H1 (cell line): ENCODE measurements at regions not wholly inside any gene's neighbourhood (a gene's known extent, or its start where the extent isn't known, plus 50 kb on each side); places are given as distances from the start of the nearest gene placed in this dataset.

Experiments used
- CTCF ChIA-PET: fragments of 300-600 bp; sonication (Branson Sonifier 250); formaldehyde crosslinking; loops from one replicate; lab custom pipeline; 2021; ENCODE audit not compliant: partially characterized antibody; lab: Charles Lee
- POLR2A ChIA-PET: fragments of 300-600 bp; sonication (Branson Sonifier 250); formaldehyde crosslinking; loops from one replicate; lab custom pipeline; 2021; ENCODE audit warnings: inconsistent platforms; ENCODE audit not compliant: partially characterized antibody; lab: Charles Lee
- DNase-seq, 2 experiments: peaks; one replicate each; pipeline versions ENCODE4 v3.0.0 to v3.0.0-alpha.2; 2010 to 2022; ENCODE audit warnings: low spot score in 2 of 2, low read depth in 1 of 2, mixed read lengths in 1 of 2
- FAIRE-seq: peaks from 2 replicates; lab custom pipeline; 2011; peaks lifted over from hg19 to GRCh38; lab: Jason Lieb, UNC
- H2AFZ ChIP-seq: 2 replicates; pipeline ENCODE4 v1.8.1; 2012; ENCODE audit warnings: low read length, inconsistent platforms
- H2AK5ac ChIP-seq: 2 replicates; pipeline ENCODE4 v1.6.1; 2013; ENCODE audit warnings: low read depth, low read length
- H2BK120ac ChIP-seq: replicated peaks from 2 replicates; pipeline ENCODE3; 2013; ENCODE audit warnings: low read depth, low read length, inconsistent platforms
- H2BK12ac ChIP-seq: 2 replicates; pipeline ENCODE4 v1.6.1; 2013; ENCODE audit warnings: low read depth, low read length
- H2BK15ac ChIP-seq: 2 replicates; pipeline ENCODE4 v1.6.1; 2013; ENCODE audit warnings: low read length
- H2BK20ac ChIP-seq: 2 replicates; pipeline ENCODE4 v1.6.1; 2013; ENCODE audit warnings: low read length
- H2BK5ac ChIP-seq: 2 replicates; pipeline ENCODE4 v1.6.1; 2013; ENCODE audit warnings: low read depth, low read length
- H3K14ac ChIP-seq: 2 replicates; pipeline ENCODE4 v1.6.1; 2013; ENCODE audit warnings: inconsistent platforms; ENCODE audit not compliant: insufficient read length
- H3K18ac ChIP-seq: 2 replicates; pipeline ENCODE4 v1.6.1; 2013; ENCODE audit warnings: low read length; ENCODE audit errors: extremely low read depth
- H3K23ac ChIP-seq: 2 replicates; pipeline ENCODE4 v1.6.1; 2013; ENCODE audit warnings: inconsistent platforms; ENCODE audit not compliant: insufficient read length
- H3K23me2 ChIP-seq: 2 replicates; pipeline ENCODE4 v1.6.1; 2013; ENCODE audit warnings: low read depth, low read length
- H3K27ac ChIP-seq: 2 replicates; pipeline ENCODE4 v1.6.1; 2011; ENCODE audit warnings: low read depth, low read length, inconsistent platforms
- H3K27me3 ChIP-seq, 4 experiments: replicated peaks in 1 of 4; 1 replicate in 1 of 4; 2 replicates in 3 of 4; pipeline versions ENCODE4 v1.6.1 to v1.8.1; 2011 to 2013; ENCODE audit warnings: low read length in 3 of 4, mild to moderate bottlenecking in 3 of 4, inconsistent platforms in 2 of 4, mixed read lengths in 2 of 4, moderate library complexity in 1 of 4; ENCODE audit not compliant: control insufficient read depth in 3 of 4, insufficient read depth in 3 of 4; ENCODE audit errors: extremely low read depth in 1 of 4
- H3K36me3 ChIP-seq, 4 experiments: 2 replicates each; pipeline versions ENCODE4 v1.6.1 to v1.8.1; 2011 to 2013; ENCODE audit warnings: mild to moderate bottlenecking in 4 of 4, low read length in 3 of 4, moderate library complexity in 2 of 4, control low read depth in 1 of 4, inconsistent platforms in 1 of 4; ENCODE audit not compliant: insufficient read depth in 4 of 4, control insufficient read depth in 2 of 4
- H3K4ac ChIP-seq: replicated peaks from 2 replicates; pipeline ENCODE3; 2013; ENCODE audit warnings: low read length, low read depth, mixed read lengths, inconsistent platforms; ENCODE audit not compliant: insufficient read length
- H3K4me1 ChIP-seq, 4 experiments: replicated peaks in 1 of 4; 1 replicate in 1 of 4; 2 replicates in 3 of 4; pipeline versions ENCODE4 v1.6.1 to v1.8.1; 2011 to 2013; ENCODE audit warnings: low read length in 3 of 4, inconsistent platforms in 2 of 4, mixed read lengths in 1 of 4; ENCODE audit not compliant: insufficient read depth in 4 of 4, control insufficient read depth in 3 of 4
- H3K4me2 ChIP-seq, 2 experiments: 2 replicates each; pipeline versions ENCODE4 v1.6.1 to v1.8.1; 2011 to 2013; ENCODE audit warnings: low read depth in 2 of 2, low read length in 2 of 2, control low read depth in 1 of 2, inconsistent platforms in 1 of 2, mild to moderate bottlenecking in 1 of 2; ENCODE audit not compliant: insufficient read depth in 1 of 2
- H3K4me3 ChIP-seq, 4 experiments: fragments of 200-600, 300-600 bp in 1 of 4; sonication (generic), shearing (Covaris generic), sonication (Bioruptor Twin) in 1 of 4; 2 replicates each; pipeline versions ENCODE4 v1.5.1 to v1.8.1; 2011 to 2016; ENCODE audit warnings: low read length in 4 of 4, low read depth in 3 of 4, control low read depth in 2 of 4, inconsistent platforms in 2 of 4, mild to moderate bottlenecking in 2 of 4, mixed read lengths in 1 of 4, moderate library complexity in 1 of 4; ENCODE audit not compliant: insufficient read depth in 2 of 4; ENCODE audit errors: extremely low read depth in 1 of 4
- H3K56ac ChIP-seq: replicated peaks from 2 replicates; pipeline ENCODE3; 2013; ENCODE audit warnings: low read depth, mild to moderate bottlenecking, mixed read lengths, low read length, inconsistent platforms; ENCODE audit not compliant: insufficient read length
- H3K79me1 ChIP-seq: 2 replicates; pipeline ENCODE4 v1.6.1; 2013; ENCODE audit warnings: low read depth, low read length, control low read depth
- H3K79me2 ChIP-seq, 2 experiments: 2 replicates each; pipeline versions ENCODE4 v1.6.1 to v1.8.1; 2012 to 2013; ENCODE audit warnings: low read length in 2 of 2, mild to moderate bottlenecking in 2 of 2, inconsistent platforms in 1 of 2; ENCODE audit not compliant: insufficient read depth in 2 of 2, control insufficient read depth in 1 of 2
- H3K9ac ChIP-seq, 4 experiments: replicated peaks in 1 of 4; 1 replicate in 1 of 4; 2 replicates in 3 of 4; pipeline versions ENCODE4 v1.6.1 to v1.8.1; 2011 to 2013; ENCODE audit warnings: low read depth in 3 of 4, low read length in 3 of 4, control low read depth in 2 of 4, mild to moderate bottlenecking in 2 of 4, moderate library complexity in 2 of 4, inconsistent platforms in 1 of 4; ENCODE audit errors: extremely low read depth in 1 of 4
- H3K9me3 ChIP-seq, 2 experiments: 2 replicates each; pipeline versions ENCODE4 v1.6.1 to v1.8.1; 2012 to 2013; ENCODE audit warnings: mild to moderate bottlenecking in 2 of 2, moderate library complexity in 2 of 2, control low read depth in 1 of 2, inconsistent platforms in 1 of 2, low read depth in 1 of 2, low read length in 1 of 2, mixed read lengths in 1 of 2; ENCODE audit not compliant: insufficient read depth in 2 of 2
- H4K20me1 ChIP-seq, 2 experiments: replicated peaks in 1 of 2; 2 replicates each; pipeline versions ENCODE3 to v1.8.1; 2011 to 2013; ENCODE audit warnings: inconsistent platforms in 2 of 2, low read length in 2 of 2, mild to moderate bottlenecking in 1 of 2; ENCODE audit not compliant: insufficient read depth in 2 of 2, control insufficient read depth in 1 of 2
- H4K5ac ChIP-seq: 2 replicates; pipeline ENCODE4 v1.6.1; 2013; ENCODE audit warnings: low read length, low read depth, mixed read lengths, inconsistent platforms; ENCODE audit not compliant: insufficient read length
- H4K8ac ChIP-seq: 2 replicates; pipeline ENCODE4 v1.8.0; 2013; ENCODE audit warnings: mild to moderate bottlenecking, moderate library complexity, low read length, inconsistent platforms; ENCODE audit not compliant: insufficient read depth; ENCODE audit errors: extremely low read depth
- H4K91ac ChIP-seq: replicated peaks from 2 replicates; pipeline ENCODE3; 2013; ENCODE audit warnings: low read length, mixed read lengths, inconsistent platforms; ENCODE audit not compliant: insufficient read length
- BACH1 ChIP-seq: IDR thresholded peaks from 2 replicates; pipeline ENCODE4 v1.6.1; 2012; ENCODE audit warnings: low read length, improper control_type of control experiment
- BCL11A ChIP-seq, 2 experiments: IDR thresholded peaks; one replicate each; pipeline ENCODE4 v1.6.1; 2011; ENCODE audit warnings: low read depth in 2 of 2, low read length in 2 of 2, mild to moderate bottlenecking in 2 of 2
- CBX5 ChIP-seq: fragments of 300-800, 300-1000 bp; sonication (generic); IDR thresholded peaks from 2 replicates; pipeline ENCODE4 v1.7.1; 2016; ENCODE audit warnings: antibody characterized with exemption, low read length, low read depth
- CBX8 ChIP-seq: fragments of 300-800, 300-1000 bp; sonication (generic); IDR thresholded peaks from 2 replicates; pipeline ENCODE4 v1.7.1; 2016; ENCODE audit warnings: low read depth, low read length, borderline replicate concordance
- CHD2 ChIP-seq: IDR thresholded peaks from 2 replicates; pipeline ENCODE4 v1.6.1; 2012; ENCODE audit warnings: low read length, improper control_type of control experiment
- EP300 ChIP-seq, 2 experiments: IDR thresholded peaks; 1 replicate in 1 of 2; 2 replicates in 1 of 2; pipeline ENCODE4 v1.6.1; 2011 to 2012; ENCODE audit warnings: low read depth in 2 of 2, low read length in 2 of 2, mild to moderate bottlenecking in 2 of 2, borderline replicate concordance in 1 of 2, inconsistent platforms in 1 of 2, moderate library complexity in 1 of 2
- HDAC6 ChIP-seq: IDR thresholded peaks from one replicate; pipeline ENCODE4 v1.7.1; 2012; ENCODE audit warnings: low read depth, mild to moderate bottlenecking, inconsistent platforms, low read length, moderate library complexity
- JUN ChIP-seq: IDR thresholded peaks from 2 replicates; pipeline ENCODE4 v1.6.1; 2011; ENCODE audit warnings: low read depth, mild to moderate bottlenecking, improper control_type of control experiment, low read length
- NANOG ChIP-seq: IDR thresholded peaks from 2 replicates; pipeline ENCODE4 v1.6.1; 2011; ENCODE audit warnings: low read length, low read depth, mild to moderate bottlenecking, inconsistent platforms; ENCODE audit not compliant: insufficient read depth, poor library complexity, severe bottlenecking
- POLR2A ChIP-seq, 2 experiments: IDR thresholded peaks; 1 replicate in 1 of 2; 2 replicates in 1 of 2; pipeline ENCODE4 v1.6.1; 2011; ENCODE audit warnings: low read depth in 2 of 2, low read length in 2 of 2, mild to moderate bottlenecking in 2 of 2; ENCODE audit errors: control extremely low read depth in 1 of 2
- RNF2 ChIP-seq: fragments of 200-900, 300-1000 bp; sonication (generic); IDR thresholded peaks from 2 replicates; pipeline ENCODE4 v1.7.1; 2016; ENCODE audit warnings: borderline replicate concordance, low read depth, mild to moderate bottlenecking, antibody characterized with exemption, low read length; ENCODE audit not compliant: poor library complexity, severe bottlenecking; ENCODE audit errors: missing control alignments
- SIN3A ChIP-seq, 2 experiments: IDR thresholded peaks in 1 of 2; conservative IDR thresholded peaks in 1 of 2; 2 replicates each; pipeline ENCODE4 v1.6.1; 2011 to 2012; ENCODE audit warnings: low read length in 2 of 2, improper control_type of control experiment in 1 of 2, low read depth in 1 of 2, mild to moderate bottlenecking in 1 of 2
- TEAD4 ChIP-seq: IDR thresholded peaks from 2 replicates; pipeline ENCODE4 v1.6.1; 2012; ENCODE audit warnings: low read depth, low read length, inconsistent platforms, mixed read lengths
- WGBS, 2 experiments: shearing (Covaris generic) in 1 of 2; methylation state at CpG; one replicate each; pipeline versions ENCODE4 v1.1.6 to v1.1.7; 2013 to 2015; ENCODE audit warnings: low lambda C conversion rate in 2 of 2, mixed read lengths in 2 of 2, inconsistent platforms in 1 of 2, low coverage in 1 of 2, missing lambda C conversion rate in 1 of 2; ENCODE audit not compliant: insufficient replicate concordance in 2 of 2, insufficient coverage in 1 of 2, insufficient read length in 1 of 2; ENCODE audit errors: extremely low coverage in 1 of 2, missing lambda C conversion rate in 1 of 2; 5-methylcytosine and 5-hydroxymethylcytosine counted together

DNA sequence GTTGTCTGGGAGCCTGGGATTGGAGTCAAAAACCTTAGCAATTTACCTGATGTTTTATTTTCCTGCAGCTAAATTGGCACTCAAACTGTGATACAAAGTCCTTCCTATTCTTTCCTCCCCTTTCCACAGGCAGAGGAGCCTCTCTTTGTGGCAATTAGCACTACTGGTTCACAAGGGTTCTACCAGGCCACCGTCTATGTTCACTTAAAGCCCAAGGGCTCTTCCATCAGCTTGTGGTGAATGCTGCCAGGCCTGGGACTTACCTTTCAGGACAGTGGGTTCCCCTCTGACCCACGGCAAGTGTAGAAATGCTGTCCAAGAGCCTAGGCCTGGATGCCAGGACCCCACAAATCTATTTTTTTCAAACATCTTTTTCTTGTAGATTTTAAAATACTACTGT lies 251.9 kb upstream of the B3GALT2 start:
- no peak overlapping the region for H4K91ac ChIP-seq
- no peaks in the 10 kb centered on the region for H3K23me2 ChIP-seq
- no peak overlapping the region for H3K4me2 ChIP-seq
- H3K79me1 ChIP-seq: no peaks in the 10 kb centered on the region
- H4K5ac ChIP-seq: no peak overlapping the region
- no peak overlapping the region for H3K23ac ChIP-seq
- H3K4ac ChIP-seq: no peak overlapping the region
- H2BK5ac ChIP-seq: no peak overlapping the region
- no peak overlapping the region for H3K14ac ChIP-seq
- no peaks in the 10 kb centered on the region for H3K79me2 ChIP-seq
- FAIRE-seq: no peak
- TF ChIP-seq BCL11A (IDR thresholded peaks at IDR 0.05; ENCODE audit: low read depth in 2 of 2, low read length in 2 of 2) (no peak), TEAD4 (no peak), RNF2 (no peak), CHD2 (no peak), CBX8 (no peak), SIN3A (conservative IDR thresholded peaks at IDR 0.05 in 1 of 2, IDR thresholded peaks at IDR 0.05 in 1 of 2; ENCODE audit: low read depth in 1 of 2, low read length in 2 of 2) (no peak), BACH1 (no peak), HDAC6 (no peak), NANOG (no peak), POLR2A (IDR thresholded peaks at IDR 0.05; ENCODE audit: control extremely low read depth in 1 of 2, low read depth in 2 of 2, low read length in 2 of 2) (no peak), JUN (no peak), EP300 (IDR thresholded peaks at IDR 0.05; ENCODE audit: borderline replicate concordance in 1 of 2, low read depth in 2 of 2, low read length in 2 of 2) (no peak), CBX5 (no peak)
- TF ChIP-seq, all 59 proteins: peak for 0
- Histone ChIP-seq H3K27ac (no peak overlapping the region), H3K56ac (no peak overlapping the region), H3K4me1 (no peaks in the 10 kb centered on the region), H3K9ac (no peak overlapping the region), H2BK15ac (no peak overlapping the region), H3K4me3 (no peak overlapping the region), H2BK20ac (no peak overlapping the region), H3K18ac (no peak overlapping the region), H4K8ac (no peak overlapping the region), H3K36me3 (no peaks in the 10 kb centered on the region), H2BK12ac (no peak overlapping the region), H2AFZ (no peak overlapping the region), H3K9me3 (peaks cover 10 to 12% of the 10 kb centered on the region in 2 experiments), H4K20me1 (no peaks in the 10 kb centered on the region), H3K27me3 (no peaks in the 10 kb centered on the region), H2BK120ac (no peak overlapping the region), H2AK5ac (no peak overlapping the region)
- POLR2A ChIA-PET: no interaction called here
- CTCF ChIA-PET: interaction anchor here (1.1 kb wide), 1 partner anchor 346 kb away, joined by 4 read pairs; no protein-coding TSS in a partner anchor
- DNase-seq: no peak
- 76% methylated on average over 2 of the region's 2 CpGs; no CpG with 5 or more reads in 1 of the 2 experiments for WGBS, 2 experiments
